BJ (cell line): ENCODE measurements at regions not wholly inside any gene's neighbourhood (a gene's known extent, or its start where the extent isn't known, plus 50 kb on each side); places are given as distances from the start of the nearest gene placed in this dataset.

ENCODE experiments used
- CTCF ChIA-PET: fragments of 350-600 bp; formaldehyde crosslinking; extraction: SDS; loops from one replicate; lab custom pipeline; 2021; ENCODE audit warnings: antibody characterized with exemption, inconsistent platforms; lab: Yijun Ruan, JAX
- POLR2A ChIA-PET: fragments of 300-600 bp; sonication (Branson Sonifier 250); formaldehyde crosslinking; extraction: SDS; loops from one replicate; lab custom pipeline; 2021; ENCODE audit warnings: antibody characterized with exemption; lab: Charles Lee
- DNase-seq: peaks from one replicate; pipeline ENCODE4 v3.0.0-alpha.2; 2011; ENCODE audit warnings: low read depth
- H3K27me3 ChIP-seq: 2 replicates; pipeline ENCODE4 v1.6.0; 2011; ENCODE audit warnings: low read length; ENCODE audit not compliant: control insufficient read depth, insufficient read depth
- H3K36me3 ChIP-seq: 2 replicates; pipeline ENCODE4 v1.5.1; 2011; ENCODE audit warnings: low read length; ENCODE audit not compliant: control insufficient read depth, insufficient read depth
- H3K4me3 ChIP-seq: 2 replicates; pipeline ENCODE4 v1.5.1; 2011; ENCODE audit warnings: low read depth, mild to moderate bottlenecking, control low read depth, low read length
- TF ChIP-seq, protein P1 (sequence below): IDR thresholded peaks from 2 replicates; pipeline ENCODE4 v1.5.1; 2011; ENCODE audit warnings: low read depth, mild to moderate bottlenecking, control low read depth, inconsistent platforms, low read length, moderate library complexity; ENCODE audit not compliant: insufficient read depth

- TF ChIP-seq, protein P1, sequence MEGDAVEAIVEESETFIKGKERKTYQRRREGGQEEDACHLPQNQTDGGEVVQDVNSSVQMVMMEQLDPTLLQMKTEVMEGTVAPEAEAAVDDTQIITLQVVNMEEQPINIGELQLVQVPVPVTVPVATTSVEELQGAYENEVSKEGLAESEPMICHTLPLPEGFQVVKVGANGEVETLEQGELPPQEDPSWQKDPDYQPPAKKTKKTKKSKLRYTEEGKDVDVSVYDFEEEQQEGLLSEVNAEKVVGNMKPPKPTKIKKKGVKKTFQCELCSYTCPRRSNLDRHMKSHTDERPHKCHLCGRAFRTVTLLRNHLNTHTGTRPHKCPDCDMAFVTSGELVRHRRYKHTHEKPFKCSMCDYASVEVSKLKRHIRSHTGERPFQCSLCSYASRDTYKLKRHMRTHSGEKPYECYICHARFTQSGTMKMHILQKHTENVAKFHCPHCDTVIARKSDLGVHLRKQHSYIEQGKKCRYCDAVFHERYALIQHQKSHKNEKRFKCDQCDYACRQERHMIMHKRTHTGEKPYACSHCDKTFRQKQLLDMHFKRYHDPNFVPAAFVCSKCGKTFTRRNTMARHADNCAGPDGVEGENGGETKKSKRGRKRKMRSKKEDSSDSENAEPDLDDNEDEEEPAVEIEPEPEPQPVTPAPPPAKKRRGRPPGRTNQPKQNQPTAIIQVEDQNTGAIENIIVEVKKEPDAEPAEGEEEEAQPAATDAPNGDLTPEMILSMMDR: no peak
- DNase-seq: no peak
- Histone ChIP-seq H3K27me3 (no peaks in the 10 kb centered on the region), H3K36me3 (no peaks in the 10 kb centered on the region), H3K4me3 (no peak overlapping the region)
- ChIA-PET CTCF (no interaction called here), POLR2A (no interaction called here)
Observed at GRCh38 chr2:104599787-104600510, 254.0 kb upstream of the POU3F3 start.

GRCh38 chr2:104606056-104606455, 247.9 kb upstream of the POU3F3 start:
- no peak for DNase-seq
- ChIA-PET CTCF (no interaction called here), POLR2A (no interaction called here)
- TF ChIP-seq, protein P1: no peak
- H3K4me3 ChIP-seq: no peak overlapping the region
- H3K27me3 ChIP-seq: no peaks in the 10 kb centered on the region
- H3K36me3 ChIP-seq: no peaks in the 10 kb centered on the region

- Histone ChIP-seq H3K36me3 (no peaks in the 10 kb centered on the region), H3K27me3 (no peaks in the 10 kb centered on the region), H3K4me3 (no peak overlapping the region)
- DNase-seq: no peak
- CTCF ChIA-PET: no interaction called here
- TF ChIP-seq, protein P1: no peak
- POLR2A ChIA-PET: no interaction called here
Observed at GRCh38 chr2:104616856-104617255, 237.1 kb upstream of the POU3F3 start.

DNA sequence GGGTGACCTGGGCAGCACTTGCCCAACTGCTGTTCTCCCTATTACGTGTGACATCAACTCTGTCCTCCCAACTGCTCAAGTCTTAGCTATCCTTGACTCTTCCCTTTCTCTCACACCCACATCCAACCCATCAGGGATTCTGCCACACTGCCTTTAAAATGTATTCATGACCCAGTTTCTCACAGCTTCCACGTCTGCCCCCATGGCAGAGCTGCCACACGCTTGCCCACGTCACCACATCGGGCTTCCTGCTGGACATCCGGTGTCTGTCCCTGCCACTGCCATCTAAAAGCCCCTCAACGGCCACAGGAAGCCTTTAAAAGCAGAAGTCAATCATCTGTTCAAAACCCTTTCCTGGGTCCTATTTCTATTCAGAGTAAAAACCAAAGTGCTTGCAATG, 233.1 kb upstream of the POU3F3 start:
- no peak for DNase-seq
- H3K36me3 ChIP-seq: no peaks in the 10 kb centered on the region
- TF ChIP-seq, protein P1: no peak
- H3K27me3 ChIP-seq: no peaks in the 10 kb centered on the region
- POLR2A ChIA-PET: no interaction called here
- no peak overlapping the region for H3K4me3 ChIP-seq
- CTCF ChIA-PET: no interaction called here

DNA sequence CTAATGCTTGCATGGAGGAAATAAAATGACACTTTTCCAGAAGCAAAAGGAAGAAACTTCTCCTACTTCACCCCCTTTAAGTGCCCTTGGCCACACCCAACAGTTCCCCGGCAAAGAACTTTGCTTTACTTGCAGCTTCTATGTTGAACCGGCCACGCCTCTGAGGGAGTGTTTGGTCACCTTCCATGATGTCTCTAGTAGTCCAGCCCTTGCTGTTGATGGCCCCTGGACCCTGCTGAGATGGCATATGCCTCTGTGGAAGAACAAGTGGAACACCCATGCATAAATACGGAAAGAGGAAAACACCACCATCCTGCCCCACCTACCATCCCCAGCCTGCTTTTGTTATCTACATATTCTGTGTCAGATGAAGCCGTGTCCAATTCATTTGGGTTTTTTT, 218.3 kb upstream of the POU3F3 start:
- DNase-seq: no peak
- TF ChIP-seq, protein P1: no peak
- no peaks in the 10 kb centered on the region for H3K36me3 ChIP-seq
- POLR2A ChIA-PET: no interaction called here
- no peaks in the 10 kb centered on the region for H3K27me3 ChIP-seq
- no peak overlapping the region for H3K4me3 ChIP-seq
- CTCF ChIA-PET: no interaction called here
